D341Med (cell line): ENCODE measurements at regions not wholly inside any gene's neighbourhood (a gene's known extent, or its start where the extent isn't known, plus 50 kb on each side); places are given as distances from the start of the nearest gene placed in this dataset.

Experiments used
- DNase-seq: peaks from one replicate; pipeline ENCODE4 v3.0.0; 2012; ENCODE audit warnings: low spot score

DNA sequence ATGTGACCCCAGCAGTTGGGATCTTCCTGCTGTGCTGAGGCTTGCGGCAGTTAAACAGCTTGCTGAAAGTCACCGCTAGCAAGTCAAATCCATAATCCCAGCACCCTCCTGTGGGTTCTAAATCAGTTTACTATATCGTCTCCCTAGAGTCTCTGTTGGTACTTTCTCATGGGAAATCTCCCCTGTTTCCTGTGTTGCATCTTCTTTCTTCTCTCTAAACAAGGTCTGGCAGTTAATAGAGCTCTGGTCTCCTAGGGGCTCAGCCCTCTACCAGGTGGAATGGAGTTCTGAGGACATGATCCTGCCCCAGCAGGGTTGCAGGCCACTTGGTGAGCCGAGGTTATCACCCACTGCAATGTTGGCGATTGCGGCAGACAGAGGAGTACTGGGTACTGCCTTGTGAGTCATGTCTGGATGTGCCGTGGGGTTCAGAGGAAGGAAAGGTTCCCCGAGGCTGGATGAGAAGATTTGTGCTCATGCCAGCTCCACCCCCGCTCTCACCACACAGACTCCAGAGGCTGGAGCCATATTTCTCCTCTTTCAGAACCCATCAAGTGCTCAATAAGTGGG, 59.4 kb upstream of the SIX2 start:
- peak; percentile 43 for DNase-seq

DNA sequence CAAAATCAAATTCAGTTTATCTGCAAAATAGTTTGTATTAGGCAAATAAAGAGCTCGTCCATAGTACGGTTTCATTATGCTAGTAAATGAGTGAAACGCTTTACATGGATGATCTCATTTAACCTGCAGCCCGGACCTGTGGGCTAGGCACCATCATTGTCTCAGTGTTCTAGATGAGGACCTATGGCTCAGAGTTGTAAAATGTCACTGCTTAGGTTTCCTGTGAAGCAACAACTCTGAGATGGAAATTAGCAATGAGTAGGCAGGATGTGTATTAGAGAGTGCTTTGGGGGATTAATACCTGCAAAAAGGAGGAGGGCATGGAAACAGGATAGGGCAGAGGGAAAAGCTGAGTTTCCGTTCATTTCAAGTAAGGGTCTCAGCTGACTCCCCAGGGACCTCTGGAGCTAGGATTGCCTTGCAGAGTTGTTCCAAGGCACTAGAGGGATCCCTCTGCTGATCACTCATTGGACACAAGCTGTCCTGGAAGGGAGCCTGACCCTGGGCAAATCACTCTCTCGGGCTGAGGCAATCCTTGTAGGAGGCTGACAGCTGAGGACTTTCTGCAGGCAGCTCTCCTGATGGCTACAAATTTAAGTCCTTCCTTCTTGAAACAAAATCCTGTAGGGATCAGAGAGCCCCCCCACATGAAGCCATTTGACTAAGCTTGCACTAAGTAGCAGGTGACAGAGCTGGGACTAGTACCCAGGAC, 58.8 kb upstream of the SIX2 start:
- DNase-seq = peak; percentile 37
